OCI-LY3 (cell line): ENCODE measurements at regions not wholly inside any gene's neighbourhood (a gene's known extent, or its start where the extent isn't known, plus 50 kb on each side); places are given as distances from the start of the nearest gene placed in this dataset.

Experiments used
- H2AFZ ChIP-seq: fragments of 200-600, 300-600 bp; shearing (Covaris generic); 2 replicates; pipeline ENCODE4 v1.6.0; 2014; ENCODE audit warnings: antibody characterized with exemption, low read depth, low read length
- H3K27ac ChIP-seq: fragments of 200-600, 300-600 bp; sonication (generic); 2 replicates; pipeline ENCODE4 v1.5.1; 2014; ENCODE audit warnings: mild to moderate bottlenecking, low read length, moderate library complexity, mixed read lengths
- H3K27me3 ChIP-seq: fragments of 200-600, 300-600 bp; sonication (generic); 2 replicates; pipeline ENCODE4 v1.6.1; 2014; ENCODE audit warnings: low read depth, low read length, mixed read lengths
- H3K36me3 ChIP-seq: fragments of 200-600, 300-600 bp; sonication (generic); replicated peaks from 2 replicates; pipeline ENCODE3; 2014; ENCODE audit warnings: low read depth, low read length, mixed read lengths
- H3K4me1 ChIP-seq: fragments of 300-600, 200-600 bp; sonication (generic); 2 replicates; pipeline ENCODE4 v1.6.1; 2014; ENCODE audit warnings: low read length, mixed read lengths
- H3K4me2 ChIP-seq: fragments of 200-600, 300-600 bp; sonication (generic); 2 replicates; pipeline ENCODE4 v1.6.1; 2014; ENCODE audit warnings: low read length, mixed read lengths
- H3K4me3 ChIP-seq: fragments of 300-600, 200-600 bp; sonication (generic); 2 replicates; pipeline ENCODE4 v1.5.1; 2014; ENCODE audit warnings: antibody characterized with exemption, mild to moderate bottlenecking, low read length, moderate library complexity
- H3K79me2 ChIP-seq: fragments of 300-600, 200-600 bp; shearing (Covaris generic); 2 replicates; pipeline ENCODE4 v1.6.1; 2014; ENCODE audit warnings: mild to moderate bottlenecking, low read length, mixed read lengths
- H3K9ac ChIP-seq: fragments of 300-600, 200-600 bp; shearing (Covaris generic); 2 replicates; pipeline ENCODE4 v1.6.0; 2014; ENCODE audit warnings: mild to moderate bottlenecking, low read length, moderate library complexity
- H3K9me3 ChIP-seq: fragments of 200-600, 300-600 bp; shearing (Covaris generic); 2 replicates; pipeline ENCODE4 v1.6.1; 2014; ENCODE audit warnings: low read length, mixed read lengths; ENCODE audit not compliant: insufficient read depth
- H4K20me1 ChIP-seq: fragments of 200-600, 300-600 bp; sonication (generic); 2 replicates; pipeline ENCODE4 v1.6.1; 2016; ENCODE audit warnings: low read length, mixed read lengths; ENCODE audit not compliant: insufficient read depth
- EZH2phosphoT487 ChIP-seq: fragments of 200-600 bp; shearing (Covaris generic); IDR thresholded peaks from 2 replicates; pipeline ENCODE4 v1.6.1; 2018; ENCODE audit warnings: antibody characterized with exemption, mixed run types, low read depth
- TF ChIP-seq, protein P1 (sequence below): fragments of 200-600, 300-600 bp; sonication (generic); IDR thresholded peaks from 2 replicates; pipeline ENCODE4 v1.5.1; 2014; ENCODE audit warnings: antibody characterized with exemption, low read length, low read depth

DNA sequence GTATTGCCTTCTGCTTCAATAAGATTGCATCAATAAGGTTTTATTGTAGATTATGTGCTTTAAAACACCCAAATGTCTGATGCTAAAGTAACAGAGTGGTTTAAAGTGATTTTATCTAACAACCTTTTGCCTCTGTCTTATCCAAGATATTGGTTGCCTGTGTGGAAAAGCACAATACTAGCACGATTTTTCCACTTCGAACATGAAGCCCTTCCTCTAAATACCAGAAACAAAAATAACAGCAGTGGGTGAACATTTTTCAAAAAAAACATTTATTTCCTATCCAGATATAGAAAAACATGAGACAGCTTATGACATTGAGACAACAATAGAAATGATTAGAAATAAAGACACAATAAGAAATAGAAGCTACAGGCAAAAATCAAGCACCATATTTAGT lies 59.5 kb upstream of the MDFIC start:
- no peaks in the 10 kb centered on the region for H3K27me3 ChIP-seq
- peaks cover 26% of the 10 kb centered on the region for H3K4me1 ChIP-seq
- no peaks in the 10 kb centered on the region for H4K20me1 ChIP-seq
- TF ChIP-seq EZH2phosphoT487, result no peak
- TF ChIP-seq, protein P1, sequence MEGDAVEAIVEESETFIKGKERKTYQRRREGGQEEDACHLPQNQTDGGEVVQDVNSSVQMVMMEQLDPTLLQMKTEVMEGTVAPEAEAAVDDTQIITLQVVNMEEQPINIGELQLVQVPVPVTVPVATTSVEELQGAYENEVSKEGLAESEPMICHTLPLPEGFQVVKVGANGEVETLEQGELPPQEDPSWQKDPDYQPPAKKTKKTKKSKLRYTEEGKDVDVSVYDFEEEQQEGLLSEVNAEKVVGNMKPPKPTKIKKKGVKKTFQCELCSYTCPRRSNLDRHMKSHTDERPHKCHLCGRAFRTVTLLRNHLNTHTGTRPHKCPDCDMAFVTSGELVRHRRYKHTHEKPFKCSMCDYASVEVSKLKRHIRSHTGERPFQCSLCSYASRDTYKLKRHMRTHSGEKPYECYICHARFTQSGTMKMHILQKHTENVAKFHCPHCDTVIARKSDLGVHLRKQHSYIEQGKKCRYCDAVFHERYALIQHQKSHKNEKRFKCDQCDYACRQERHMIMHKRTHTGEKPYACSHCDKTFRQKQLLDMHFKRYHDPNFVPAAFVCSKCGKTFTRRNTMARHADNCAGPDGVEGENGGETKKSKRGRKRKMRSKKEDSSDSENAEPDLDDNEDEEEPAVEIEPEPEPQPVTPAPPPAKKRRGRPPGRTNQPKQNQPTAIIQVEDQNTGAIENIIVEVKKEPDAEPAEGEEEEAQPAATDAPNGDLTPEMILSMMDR, result no peak
- no peaks in the 10 kb centered on the region for H3K9me3 ChIP-seq
- H3K4me3 ChIP-seq, result no peak overlapping the region
- no peak overlapping the region for H3K4me2 ChIP-seq
- no peak overlapping the region for H3K9ac ChIP-seq
- no peaks in the 10 kb centered on the region for H3K36me3 ChIP-seq
- no peaks in the 10 kb centered on the region for H3K79me2 ChIP-seq
- no peak overlapping the region for H3K27ac ChIP-seq
- no peak overlapping the region for H2AFZ ChIP-seq

DNA sequence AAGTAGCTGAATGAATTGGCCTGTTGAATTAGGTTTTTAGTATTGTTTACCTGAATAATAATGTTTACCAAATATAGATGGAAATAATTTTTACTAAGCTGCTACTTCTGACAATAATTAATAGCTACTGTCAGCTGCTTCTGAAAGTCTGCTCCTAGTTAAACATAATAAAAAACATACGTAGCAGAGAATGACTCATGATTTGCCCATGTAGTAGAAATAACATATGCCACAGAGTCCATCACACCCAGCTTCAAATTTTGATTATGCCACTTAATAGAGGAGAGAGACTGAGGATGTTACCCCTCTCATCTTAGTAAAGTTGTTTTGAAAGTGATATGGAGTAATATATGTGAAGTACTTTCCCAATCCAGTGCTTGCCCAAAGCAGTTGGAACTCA lies 57.6 kb upstream of the MDFIC start:
- no peak for TF ChIP-seq EZH2phosphoT487
- TF ChIP-seq, protein P1, result no peak
- Histone ChIP-seq H4K20me1 (no peaks in the 10 kb centered on the region), H3K79me2 (no peaks in the 10 kb centered on the region)

DNA sequence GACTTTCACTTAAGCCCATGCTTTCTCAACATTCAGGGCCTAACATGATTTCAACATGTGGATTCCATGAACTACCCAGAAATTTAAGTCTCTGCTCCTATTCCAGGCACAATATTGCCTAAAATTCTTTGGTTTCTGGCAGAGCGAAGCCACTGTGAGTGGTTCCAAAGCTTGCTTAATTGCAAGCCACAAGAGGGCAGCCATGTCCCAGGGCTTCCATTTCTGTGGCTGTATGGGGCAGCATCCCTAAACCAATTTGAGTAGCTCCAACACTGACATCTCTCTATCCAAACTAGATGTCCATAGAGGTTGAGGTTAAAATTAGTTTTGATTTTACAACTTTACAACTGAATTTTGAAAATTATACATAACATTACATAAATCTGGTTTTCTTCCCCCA lies 56.3 kb upstream of the MDFIC start:
- Histone ChIP-seq H2AFZ (no peak overlapping the region), H3K36me3 (no peaks in the 10 kb centered on the region), H3K4me3 (no peak overlapping the region), H3K79me2 (no peaks in the 10 kb centered on the region), H3K9ac (no peak overlapping the region), H3K9me3 (no peaks in the 10 kb centered on the region), H3K4me1 (peaks cover 26% of the 10 kb centered on the region), H3K27ac (no peak overlapping the region), H3K4me2 (peak overlapping the region; percentile 32), H3K27me3 (no peaks in the 10 kb centered on the region), H4K20me1 (no peaks in the 10 kb centered on the region)
- TF ChIP-seq, protein P1, result peak; percentile 96
- TF ChIP-seq EZH2phosphoT487, result no peak

More for the DNA sequence above, 57.6 kb upstream of the MDFIC start:
- Histone ChIP-seq H3K4me3 (no peak overlapping the region), H3K9me3 (no peaks in the 10 kb centered on the region), H2AFZ (0 out of 2 replicates have a peak overlapping the region, but pooled peaks have one; percentile 5), H3K4me1 (peaks cover 26% of the 10 kb centered on the region), H3K4me2 (peak overlapping the region; percentile 30), H3K27ac (no peak overlapping the region), H3K9ac (no peak overlapping the region), H3K36me3 (no peaks in the 10 kb centered on the region), H3K27me3 (no peaks in the 10 kb centered on the region)
